H1 (cell line): ENCODE measurements at regions not wholly inside any gene's neighbourhood (a gene's known extent, or its start where the extent isn't known, plus 50 kb on each side); places are given as distances from the start of the nearest gene placed in this dataset.

Experiments
- CTCF ChIA-PET: fragments of 300-600 bp; sonication (Branson Sonifier 250); formaldehyde crosslinking; loops from one replicate; lab custom pipeline; 2021; ENCODE audit not compliant: partially characterized antibody; lab: Charles Lee
- POLR2A ChIA-PET: fragments of 300-600 bp; sonication (Branson Sonifier 250); formaldehyde crosslinking; loops from one replicate; lab custom pipeline; 2021; ENCODE audit warnings: inconsistent platforms; ENCODE audit not compliant: partially characterized antibody; lab: Charles Lee
- DNase-seq, 2 experiments: peaks; one replicate each; pipeline versions ENCODE4 v3.0.0 to v3.0.0-alpha.2; 2010 to 2022; ENCODE audit warnings: low spot score in 2 of 2, low read depth in 1 of 2, mixed read lengths in 1 of 2
- FAIRE-seq: peaks from 2 replicates; lab custom pipeline; 2011; peaks lifted over from hg19 to GRCh38; lab: Jason Lieb, UNC
- H2AFZ ChIP-seq: 2 replicates; pipeline ENCODE4 v1.8.1; 2012; ENCODE audit warnings: low read length, inconsistent platforms
- H2AK5ac ChIP-seq: 2 replicates; pipeline ENCODE4 v1.6.1; 2013; ENCODE audit warnings: low read depth, low read length
- H2BK120ac ChIP-seq: replicated peaks from 2 replicates; pipeline ENCODE3; 2013; ENCODE audit warnings: low read depth, low read length, inconsistent platforms
- H2BK12ac ChIP-seq: 2 replicates; pipeline ENCODE4 v1.6.1; 2013; ENCODE audit warnings: low read depth, low read length
- H2BK15ac ChIP-seq: 2 replicates; pipeline ENCODE4 v1.6.1; 2013; ENCODE audit warnings: low read length
- H2BK20ac ChIP-seq: 2 replicates; pipeline ENCODE4 v1.6.1; 2013; ENCODE audit warnings: low read length
- H2BK5ac ChIP-seq: 2 replicates; pipeline ENCODE4 v1.6.1; 2013; ENCODE audit warnings: low read depth, low read length
- H3K14ac ChIP-seq: 2 replicates; pipeline ENCODE4 v1.6.1; 2013; ENCODE audit warnings: inconsistent platforms; ENCODE audit not compliant: insufficient read length
- H3K18ac ChIP-seq: 2 replicates; pipeline ENCODE4 v1.6.1; 2013; ENCODE audit warnings: low read length; ENCODE audit errors: extremely low read depth
- H3K23ac ChIP-seq: 2 replicates; pipeline ENCODE4 v1.6.1; 2013; ENCODE audit warnings: inconsistent platforms; ENCODE audit not compliant: insufficient read length
- H3K23me2 ChIP-seq: 2 replicates; pipeline ENCODE4 v1.6.1; 2013; ENCODE audit warnings: low read depth, low read length
- H3K27ac ChIP-seq: 2 replicates; pipeline ENCODE4 v1.6.1; 2011; ENCODE audit warnings: low read depth, low read length, inconsistent platforms
- H3K27me3 ChIP-seq, 4 experiments: replicated peaks in 1 of 4; 1 replicate in 1 of 4; 2 replicates in 3 of 4; pipeline versions ENCODE4 v1.6.1 to v1.8.1; 2011 to 2013; ENCODE audit warnings: low read length in 3 of 4, mild to moderate bottlenecking in 3 of 4, inconsistent platforms in 2 of 4, mixed read lengths in 2 of 4, moderate library complexity in 1 of 4; ENCODE audit not compliant: control insufficient read depth in 3 of 4, insufficient read depth in 3 of 4; ENCODE audit errors: extremely low read depth in 1 of 4
- H3K36me3 ChIP-seq, 4 experiments: 2 replicates each; pipeline versions ENCODE4 v1.6.1 to v1.8.1; 2011 to 2013; ENCODE audit warnings: mild to moderate bottlenecking in 4 of 4, low read length in 3 of 4, moderate library complexity in 2 of 4, control low read depth in 1 of 4, inconsistent platforms in 1 of 4; ENCODE audit not compliant: insufficient read depth in 4 of 4, control insufficient read depth in 2 of 4
- H3K4ac ChIP-seq: replicated peaks from 2 replicates; pipeline ENCODE3; 2013; ENCODE audit warnings: low read length, low read depth, mixed read lengths, inconsistent platforms; ENCODE audit not compliant: insufficient read length
- H3K4me1 ChIP-seq, 4 experiments: replicated peaks in 1 of 4; 1 replicate in 1 of 4; 2 replicates in 3 of 4; pipeline versions ENCODE4 v1.6.1 to v1.8.1; 2011 to 2013; ENCODE audit warnings: low read length in 3 of 4, inconsistent platforms in 2 of 4, mixed read lengths in 1 of 4; ENCODE audit not compliant: insufficient read depth in 4 of 4, control insufficient read depth in 3 of 4
- H3K4me2 ChIP-seq, 2 experiments: 2 replicates each; pipeline versions ENCODE4 v1.6.1 to v1.8.1; 2011 to 2013; ENCODE audit warnings: low read depth in 2 of 2, low read length in 2 of 2, control low read depth in 1 of 2, inconsistent platforms in 1 of 2, mild to moderate bottlenecking in 1 of 2; ENCODE audit not compliant: insufficient read depth in 1 of 2
- H3K4me3 ChIP-seq, 4 experiments: fragments of 200-600, 300-600 bp in 1 of 4; sonication (generic), shearing (Covaris generic), sonication (Bioruptor Twin) in 1 of 4; 2 replicates each; pipeline versions ENCODE4 v1.5.1 to v1.8.1; 2011 to 2016; ENCODE audit warnings: low read length in 4 of 4, low read depth in 3 of 4, control low read depth in 2 of 4, inconsistent platforms in 2 of 4, mild to moderate bottlenecking in 2 of 4, mixed read lengths in 1 of 4, moderate library complexity in 1 of 4; ENCODE audit not compliant: insufficient read depth in 2 of 4; ENCODE audit errors: extremely low read depth in 1 of 4
- H3K56ac ChIP-seq: replicated peaks from 2 replicates; pipeline ENCODE3; 2013; ENCODE audit warnings: low read depth, mild to moderate bottlenecking, mixed read lengths, low read length, inconsistent platforms; ENCODE audit not compliant: insufficient read length
- H3K79me1 ChIP-seq: 2 replicates; pipeline ENCODE4 v1.6.1; 2013; ENCODE audit warnings: low read depth, low read length, control low read depth
- H3K79me2 ChIP-seq, 2 experiments: 2 replicates each; pipeline versions ENCODE4 v1.6.1 to v1.8.1; 2012 to 2013; ENCODE audit warnings: low read length in 2 of 2, mild to moderate bottlenecking in 2 of 2, inconsistent platforms in 1 of 2; ENCODE audit not compliant: insufficient read depth in 2 of 2, control insufficient read depth in 1 of 2
- H3K9ac ChIP-seq, 4 experiments: replicated peaks in 1 of 4; 1 replicate in 1 of 4; 2 replicates in 3 of 4; pipeline versions ENCODE4 v1.6.1 to v1.8.1; 2011 to 2013; ENCODE audit warnings: low read depth in 3 of 4, low read length in 3 of 4, control low read depth in 2 of 4, mild to moderate bottlenecking in 2 of 4, moderate library complexity in 2 of 4, inconsistent platforms in 1 of 4; ENCODE audit errors: extremely low read depth in 1 of 4
- H3K9me3 ChIP-seq, 2 experiments: 2 replicates each; pipeline versions ENCODE4 v1.6.1 to v1.8.1; 2012 to 2013; ENCODE audit warnings: mild to moderate bottlenecking in 2 of 2, moderate library complexity in 2 of 2, control low read depth in 1 of 2, inconsistent platforms in 1 of 2, low read depth in 1 of 2, low read length in 1 of 2, mixed read lengths in 1 of 2; ENCODE audit not compliant: insufficient read depth in 2 of 2
- H4K20me1 ChIP-seq, 2 experiments: replicated peaks in 1 of 2; 2 replicates each; pipeline versions ENCODE3 to v1.8.1; 2011 to 2013; ENCODE audit warnings: inconsistent platforms in 2 of 2, low read length in 2 of 2, mild to moderate bottlenecking in 1 of 2; ENCODE audit not compliant: insufficient read depth in 2 of 2, control insufficient read depth in 1 of 2
- H4K5ac ChIP-seq: 2 replicates; pipeline ENCODE4 v1.6.1; 2013; ENCODE audit warnings: low read length, low read depth, mixed read lengths, inconsistent platforms; ENCODE audit not compliant: insufficient read length
- H4K8ac ChIP-seq: 2 replicates; pipeline ENCODE4 v1.8.0; 2013; ENCODE audit warnings: mild to moderate bottlenecking, moderate library complexity, low read length, inconsistent platforms; ENCODE audit not compliant: insufficient read depth; ENCODE audit errors: extremely low read depth
- H4K91ac ChIP-seq: replicated peaks from 2 replicates; pipeline ENCODE3; 2013; ENCODE audit warnings: low read length, mixed read lengths, inconsistent platforms; ENCODE audit not compliant: insufficient read length
- SRF ChIP-seq: IDR thresholded peaks from 2 replicates; pipeline ENCODE4 v1.6.1; 2011; ENCODE audit warnings: mild to moderate bottlenecking, low read depth, low read length, moderate library complexity
- WGBS, 2 experiments: shearing (Covaris generic) in 1 of 2; methylation state at CpG; one replicate each; pipeline versions ENCODE4 v1.1.6 to v1.1.7; 2013 to 2015; ENCODE audit warnings: low lambda C conversion rate in 2 of 2, mixed read lengths in 2 of 2, inconsistent platforms in 1 of 2, low coverage in 1 of 2, missing lambda C conversion rate in 1 of 2; ENCODE audit not compliant: insufficient replicate concordance in 2 of 2, insufficient coverage in 1 of 2, insufficient read length in 1 of 2; ENCODE audit errors: extremely low coverage in 1 of 2, missing lambda C conversion rate in 1 of 2; 5-methylcytosine and 5-hydroxymethylcytosine counted together

DNA sequence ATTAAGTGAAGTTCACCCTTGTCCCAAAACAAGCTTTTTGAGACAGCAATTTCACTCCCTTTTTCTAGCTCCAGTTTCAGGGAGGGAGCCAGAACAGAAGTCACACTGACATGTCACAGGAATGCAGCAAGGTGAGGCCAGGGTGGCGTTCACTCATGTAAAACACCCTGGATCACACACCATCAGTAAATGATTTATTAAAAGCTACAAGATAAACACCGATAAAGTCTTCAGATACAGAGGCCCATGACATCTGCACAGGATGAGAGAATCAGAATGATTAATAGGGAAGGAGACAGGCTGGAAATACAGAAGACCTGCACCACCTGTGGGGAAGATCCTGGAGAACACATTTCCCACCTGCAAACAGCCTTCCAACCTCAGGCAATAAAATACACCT lies 77.5 kb upstream of the DYNLRB2 start:
- H2AK5ac ChIP-seq = no peak overlapping the region
- no peak overlapping the region for H3K27ac ChIP-seq
- H2BK20ac ChIP-seq = no peak overlapping the region
- H2AFZ ChIP-seq = no peak overlapping the region
- no peak overlapping the region for H2BK15ac ChIP-seq
- H4K91ac ChIP-seq = no peak overlapping the region
- ChIA-PET POLR2A (no interaction called here), CTCF (interaction anchor here (0.7 to 1.8 kb wide), 4 partner anchors 10 to 379 kb away, joined by 3 to 7 read pairs (median 4); no protein-coding TSS in a partner anchor)
- FAIRE-seq (no peak), DNase-seq (no peak)
- no peaks in the 10 kb centered on the region for H4K20me1 ChIP-seq
- H3K14ac ChIP-seq = no peak overlapping the region
- H3K4me1 ChIP-seq = peaks cover 0 to 8% (median 4%) of the 10 kb centered on the region in 4 experiments; a peak in 5 of 7 replicates
- H3K4ac ChIP-seq = no peak overlapping the region
- H3K23me2 ChIP-seq = no peaks in the 10 kb centered on the region
- no peaks in the 10 kb centered on the region for H3K79me1 ChIP-seq
- no peak overlapping the region for H2BK120ac ChIP-seq
- no peaks in the 10 kb centered on the region for H3K27me3 ChIP-seq
- H3K23ac ChIP-seq = no peak overlapping the region
- H4K8ac ChIP-seq = no peak overlapping the region
- H3K56ac ChIP-seq = no peak overlapping the region
- WGBS, 2 experiments = 93% methylated on average over 2 of the region's 2 CpGs; no CpG with 5 or more reads in 1 of the 2 experiments
- no peak overlapping the region for H3K9ac ChIP-seq
- no peak for TF ChIP-seq SRF
- H3K18ac ChIP-seq = no peak overlapping the region
- no peak overlapping the region for H2BK12ac ChIP-seq
- no peak overlapping the region for H3K4me2 ChIP-seq
- H3K79me2 ChIP-seq = no peaks in the 10 kb centered on the region
- H3K9me3 ChIP-seq = no peaks in the 10 kb centered on the region
- no peak overlapping the region for H3K4me3 ChIP-seq
- H2BK5ac ChIP-seq = no peak overlapping the region
- H3K36me3 ChIP-seq = no peaks in the 10 kb centered on the region
- H4K5ac ChIP-seq = no peak overlapping the region
